ENCODE measurements at regions not wholly inside any gene's neighbourhood (a gene's known extent, or its start where the extent isn't known, plus 50 kb on each side); places are given as distances from the start of the nearest gene placed in this dataset.

DNA sequence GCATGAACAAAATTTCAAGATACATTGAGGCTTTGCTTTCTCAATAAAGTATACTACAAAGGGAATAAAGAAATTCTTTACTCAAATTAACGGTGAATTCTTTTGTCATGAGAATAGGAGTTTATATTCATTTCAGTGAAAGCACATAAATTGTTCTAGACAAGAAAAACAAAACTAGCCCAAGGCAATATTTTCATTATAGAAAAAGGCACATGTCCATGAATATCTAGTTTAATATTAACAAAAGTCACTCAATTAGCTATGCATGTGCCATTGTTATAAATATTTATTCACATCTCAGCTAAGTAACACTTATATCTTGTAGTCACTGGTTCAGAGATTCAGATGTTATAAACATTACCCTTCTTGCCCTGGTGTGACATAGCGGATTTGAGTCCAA lies 369.3 kb downstream of the GPATCH2 start:
- ATAC-seq (no peak), DNase-seq (no peak)
- H3K27me3 ChIP-seq, result no peaks in the 10 kb centered on the region
- TF ChIP-seq, protein P1, sequence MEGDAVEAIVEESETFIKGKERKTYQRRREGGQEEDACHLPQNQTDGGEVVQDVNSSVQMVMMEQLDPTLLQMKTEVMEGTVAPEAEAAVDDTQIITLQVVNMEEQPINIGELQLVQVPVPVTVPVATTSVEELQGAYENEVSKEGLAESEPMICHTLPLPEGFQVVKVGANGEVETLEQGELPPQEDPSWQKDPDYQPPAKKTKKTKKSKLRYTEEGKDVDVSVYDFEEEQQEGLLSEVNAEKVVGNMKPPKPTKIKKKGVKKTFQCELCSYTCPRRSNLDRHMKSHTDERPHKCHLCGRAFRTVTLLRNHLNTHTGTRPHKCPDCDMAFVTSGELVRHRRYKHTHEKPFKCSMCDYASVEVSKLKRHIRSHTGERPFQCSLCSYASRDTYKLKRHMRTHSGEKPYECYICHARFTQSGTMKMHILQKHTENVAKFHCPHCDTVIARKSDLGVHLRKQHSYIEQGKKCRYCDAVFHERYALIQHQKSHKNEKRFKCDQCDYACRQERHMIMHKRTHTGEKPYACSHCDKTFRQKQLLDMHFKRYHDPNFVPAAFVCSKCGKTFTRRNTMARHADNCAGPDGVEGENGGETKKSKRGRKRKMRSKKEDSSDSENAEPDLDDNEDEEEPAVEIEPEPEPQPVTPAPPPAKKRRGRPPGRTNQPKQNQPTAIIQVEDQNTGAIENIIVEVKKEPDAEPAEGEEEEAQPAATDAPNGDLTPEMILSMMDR (IDR thresholded peaks at IDR 0.05), result no peak
- no peak for TF ChIP-seq POLR2A (IDR thresholded peaks at IDR 0.05)
- no peak overlapping the region for H3K4me3 ChIP-seq
- no peaks in the 10 kb centered on the region for H3K9me3 ChIP-seq
- no peak overlapping the region for H3K27ac ChIP-seq
- intact Hi-C loops (cut with DNase I), result no loop called here
- H3K4me1 ChIP-seq, result no peaks in the 10 kb centered on the region
- WGBS (ENCODE audit: insufficient coverage, low coverage, low lambda C conversion rate, missing lambda C conversion rate), result 68% methylated on average over 2 of the region's 2 CpGs
- H3K36me3 ChIP-seq, result no peaks in the 10 kb centered on the region

DNA sequence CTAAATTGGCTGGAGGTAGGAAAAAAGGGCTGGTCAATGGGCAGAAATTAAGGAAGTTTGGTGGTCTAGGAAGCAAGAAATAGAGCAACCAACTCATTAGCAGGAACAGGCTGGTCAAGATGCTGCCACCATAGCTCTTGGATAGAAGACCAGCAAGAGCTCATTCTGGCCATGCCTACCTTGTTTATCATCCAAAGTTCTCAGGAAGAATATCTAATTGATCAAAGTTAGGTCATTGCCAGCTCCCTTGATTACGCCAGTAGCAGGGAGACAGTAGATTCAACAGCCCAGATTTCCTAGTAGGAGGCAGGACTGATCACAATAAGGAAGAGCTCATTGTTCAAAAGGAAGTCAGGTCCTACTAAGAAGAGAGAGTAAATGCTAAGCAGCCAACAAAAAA lies 370.2 kb downstream of the GPATCH2 start:
- Histone ChIP-seq H3K4me3 (no peak overlapping the region), H3K27ac (no peak overlapping the region), H3K36me3 (no peaks in the 10 kb centered on the region), H3K27me3 (no peaks in the 10 kb centered on the region), H3K4me1 (no peaks in the 10 kb centered on the region), H3K9me3 (no peaks in the 10 kb centered on the region)
- ATAC-seq, result no peak
- DNase-seq, result no peak
- intact Hi-C loops (cut with DNase I), result no loop called here
- TF ChIP-seq POLR2A (IDR thresholded peaks at IDR 0.05), result no peak
- TF ChIP-seq, protein P1 (IDR thresholded peaks at IDR 0.05), result no peak
- whole genome bisulfite sequencing (ENCODE audit: insufficient coverage, low coverage, low lambda C conversion rate, missing lambda C conversion rate), result 33% methylated on average over 1 of the region's 1 CpG

DNA sequence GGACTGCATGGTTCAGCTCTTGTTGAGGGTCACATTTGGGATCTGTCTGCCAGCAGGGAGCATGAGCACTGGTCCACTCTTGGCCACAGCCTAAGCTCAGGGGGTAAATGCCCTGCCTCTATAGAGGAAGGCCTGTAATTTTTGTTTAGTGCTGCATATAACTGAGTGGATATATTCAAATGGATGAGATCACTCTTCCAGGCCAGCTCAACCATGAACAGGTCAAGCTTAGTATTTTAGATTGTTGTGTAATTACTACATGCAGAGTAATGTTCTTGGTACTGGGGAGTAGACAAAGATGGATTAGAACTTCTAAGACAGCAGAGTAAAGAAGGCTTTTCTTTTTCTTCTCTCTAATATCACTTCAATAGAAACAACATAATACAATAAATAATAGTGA lies 376.9 kb downstream of the GPATCH2 start:
- no peak for DNase-seq
- intact Hi-C loops (cut with DNase I), result no loop called here
- Histone ChIP-seq H3K4me1 (no peaks in the 10 kb centered on the region), H3K36me3 (no peaks in the 10 kb centered on the region), H3K9me3 (no peaks in the 10 kb centered on the region), H3K4me3 (no peak overlapping the region), H3K27ac (no peak overlapping the region), H3K27me3 (no peaks in the 10 kb centered on the region)
- no peak for TF ChIP-seq POLR2A (IDR thresholded peaks at IDR 0.05)
- TF ChIP-seq, protein P1 (IDR thresholded peaks at IDR 0.05), result no peak
- no peak for ATAC-seq

DNA sequence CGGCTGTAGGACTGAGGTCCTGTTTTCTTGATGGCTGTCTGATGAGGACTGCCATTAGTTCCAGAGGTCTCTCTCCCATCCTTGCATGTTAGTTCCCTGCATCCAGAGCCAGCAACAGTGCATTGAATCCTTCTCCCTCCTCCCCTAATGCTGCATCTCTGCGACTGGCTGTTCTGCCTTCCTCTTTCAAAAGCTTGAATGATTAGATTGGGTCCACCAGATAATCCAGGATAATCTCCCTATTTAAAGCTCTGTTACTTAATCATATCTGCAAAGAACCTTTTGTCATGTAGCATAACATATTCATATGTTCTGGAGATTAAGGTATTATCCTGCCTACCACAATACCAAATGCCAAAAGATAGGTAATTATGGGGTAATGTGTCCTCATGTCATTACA lies 377.5 kb downstream of the GPATCH2 start:
- H3K36me3 ChIP-seq, result no peaks in the 10 kb centered on the region
- ATAC-seq, result no peak
- intact Hi-C loops (cut with DNase I), result no loop called here
- 75% methylated on average over 2 of the region's 2 CpGs for WGBS (ENCODE audit: insufficient coverage, low coverage, low lambda C conversion rate, missing lambda C conversion rate)
- no peak overlapping the region for H3K27ac ChIP-seq
- H3K4me3 ChIP-seq, result no peak overlapping the region
- DNase-seq, result no peak
- H3K27me3 ChIP-seq, result no peaks in the 10 kb centered on the region
- TF ChIP-seq, protein P1 (IDR thresholded peaks at IDR 0.05), result no peak
- H3K9me3 ChIP-seq, result no peaks in the 10 kb centered on the region
- no peaks in the 10 kb centered on the region for H3K4me1 ChIP-seq

DNA sequence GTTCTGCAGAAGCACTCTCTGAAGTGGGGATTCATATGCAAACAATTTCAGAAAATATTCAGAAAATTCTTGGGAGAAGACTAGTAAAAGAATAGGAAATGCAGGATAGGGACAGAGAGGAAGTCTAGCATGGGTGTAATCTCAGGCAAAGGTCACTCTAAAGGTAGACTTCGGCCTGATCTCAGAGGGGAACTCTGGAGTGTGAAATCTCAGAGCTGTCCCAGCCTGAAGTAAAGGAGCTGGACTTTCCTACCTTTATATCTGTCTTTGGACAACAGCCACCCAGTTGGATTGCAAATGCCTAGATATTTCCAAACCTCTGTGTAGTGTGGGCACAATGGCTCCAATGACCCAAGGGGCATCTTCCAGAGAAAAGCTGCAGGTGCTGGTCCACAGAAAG lies 379.8 kb downstream of the GPATCH2 start:
- DNase-seq (no peak), ATAC-seq (no peak)
- H3K27ac ChIP-seq, result no peak overlapping the region
- TF ChIP-seq POLR2A (IDR thresholded peaks at IDR 0.05), result no peak
- TF ChIP-seq, protein P1 (IDR thresholded peaks at IDR 0.05), result no peak
- intact Hi-C loops (cut with DNase I), result no loop called here
- no peaks in the 10 kb centered on the region for H3K36me3 ChIP-seq
- 33% methylated on average over 1 of the region's 1 CpG for WGBS (ENCODE audit: insufficient coverage, low coverage, low lambda C conversion rate, missing lambda C conversion rate)
- H3K4me3 ChIP-seq, result no peak overlapping the region
- no peaks in the 10 kb centered on the region for H3K4me1 ChIP-seq
- H3K9me3 ChIP-seq, result no peaks in the 10 kb centered on the region
- H3K27me3 ChIP-seq, result no peaks in the 10 kb centered on the region
